Activated naive CD8-positive, alpha-beta T cell treated with anti-CD3 and anti-CD28 coated beads, Interleukin-2, amount 10 ng/mL, durations not matched to agents 7 days and 5 days (primary cell): ENCODE measurements at regions not wholly inside any gene's neighbourhood (a gene's known extent, or its start where the extent isn't known, plus 50 kb on each side); places are given as distances from the start of the nearest gene placed in this dataset.

ENCODE experiments used
- ATAC-seq: fragments of 150-1000 bp; cut with Tn5 transposase; one replicate; pipeline ENCODE4 v1.10.0; 2021; ENCODE audit warnings: low read depth, moderate library complexity
- POLR2A ChIA-PET: fragments of 350-600 bp; sonication (Branson Sonifier 250); formaldehyde crosslinking; loops from one replicate; lab custom pipeline; 2021; ENCODE audit warnings: antibody characterized with exemption; lab: Charles Lee
- DNase-seq: peaks from one replicate; pipeline ENCODE4 v3.0.0; 2021
- H3K27ac Mint-ChIP-seq: one replicate; pipeline ENCODE4 v1.8.0; 2022; ENCODE audit warnings: mild to moderate bottlenecking, mixed read lengths
- H3K27me3 Mint-ChIP-seq: one replicate; pipeline ENCODE4 v1.8.0; 2022; ENCODE audit warnings: mild to moderate bottlenecking, moderate library complexity, mixed read lengths
- H3K36me3 Mint-ChIP-seq: one replicate; pipeline ENCODE4 v1.8.0; 2021; ENCODE audit warnings: mild to moderate bottlenecking, mixed read lengths
- H3K4me1 Mint-ChIP-seq: one replicate; pipeline ENCODE4 v1.8.0; 2021; ENCODE audit warnings: mixed read lengths
- H3K4me3 Mint-ChIP-seq: one replicate; pipeline ENCODE4 v1.8.0; 2022; ENCODE audit warnings: mild to moderate bottlenecking, moderate library complexity, mixed read lengths
- H3K9me3 Mint-ChIP-seq: one replicate; pipeline ENCODE4 v1.8.0; 2021; ENCODE audit warnings: mixed read lengths

DNA sequence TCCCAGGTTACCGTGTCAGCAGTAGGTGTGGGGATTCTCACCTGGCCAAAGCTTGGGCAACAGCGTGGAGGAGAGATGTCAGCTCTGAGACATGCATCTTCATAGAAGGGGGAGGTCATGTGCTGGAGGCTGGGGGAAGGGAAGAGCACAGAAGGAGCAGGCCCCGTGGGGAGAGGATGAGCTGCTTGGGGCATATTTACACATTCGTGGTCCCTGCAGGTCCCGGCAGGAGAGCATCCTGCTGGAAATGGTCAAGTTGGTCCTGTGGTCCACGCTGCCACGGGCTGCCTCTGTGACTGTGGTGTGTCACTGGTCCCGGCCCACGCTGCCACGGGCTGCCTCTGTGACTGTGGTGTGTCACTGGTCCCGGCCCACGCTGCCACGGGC is 195.1 kb upstream of the TWIST2 start:
- no peak overlapping the region for H3K4me3 Mint-ChIP-seq

DNA sequence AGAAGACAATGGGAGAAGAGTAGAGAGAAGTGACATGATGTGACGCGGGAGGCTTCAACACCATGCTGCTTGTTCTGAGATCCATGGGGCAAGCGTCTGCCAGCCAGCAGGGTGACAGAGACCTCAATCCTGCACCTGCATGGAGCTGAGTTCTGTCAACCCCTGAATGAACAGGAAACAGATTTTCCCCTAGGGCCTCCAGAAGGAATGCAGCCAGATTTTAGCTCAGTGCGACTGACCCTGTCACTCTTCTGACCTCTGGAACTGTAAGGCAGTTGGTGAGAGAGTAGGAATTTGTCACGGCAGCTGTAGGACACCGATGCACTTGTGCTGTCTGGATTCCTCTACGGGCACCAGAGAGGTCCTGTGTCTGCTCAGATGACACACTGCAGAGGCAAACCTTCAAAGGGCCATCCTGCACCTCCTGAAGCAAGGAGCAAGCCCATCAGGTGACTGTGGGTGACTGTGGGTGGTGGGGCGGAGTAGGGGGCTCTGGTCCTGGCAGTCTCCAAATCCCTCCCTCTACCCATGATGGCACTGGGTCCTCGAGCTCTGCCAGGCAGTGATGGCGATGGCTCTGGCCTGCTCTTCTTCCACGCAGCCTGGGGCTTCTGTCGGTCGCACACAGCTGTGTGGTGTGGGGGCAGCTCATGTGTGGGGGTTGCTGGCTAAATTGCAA is 194.3 kb upstream of the TWIST2 start:
- H3K27me3 Mint-ChIP-seq: peaks cover 1% of the 10 kb centered on the region
- H3K4me1 Mint-ChIP-seq: no peaks in the 10 kb centered on the region
- ATAC-seq (no peak), DNase-seq (no peak)
- H3K36me3 Mint-ChIP-seq: no peaks in the 10 kb centered on the region
- no peaks in the 10 kb centered on the region for H3K9me3 Mint-ChIP-seq
- no peak overlapping the region for H3K4me3 Mint-ChIP-seq
- H3K27ac Mint-ChIP-seq: no peak overlapping the region
- POLR2A ChIA-PET: no interaction called here

More for the DNA sequence above, 195.1 kb upstream of the TWIST2 start:
- Mint-ChIP-seq H3K36me3 (no peaks in the 10 kb centered on the region), H3K9me3 (no peaks in the 10 kb centered on the region), H3K27ac (no peak overlapping the region), H3K4me1 (no peaks in the 10 kb centered on the region), H3K27me3 (peaks cover 4% of the 10 kb centered on the region)
- DNase-seq (no peak), ATAC-seq (no peak)
- POLR2A ChIA-PET: no interaction called here

DNA sequence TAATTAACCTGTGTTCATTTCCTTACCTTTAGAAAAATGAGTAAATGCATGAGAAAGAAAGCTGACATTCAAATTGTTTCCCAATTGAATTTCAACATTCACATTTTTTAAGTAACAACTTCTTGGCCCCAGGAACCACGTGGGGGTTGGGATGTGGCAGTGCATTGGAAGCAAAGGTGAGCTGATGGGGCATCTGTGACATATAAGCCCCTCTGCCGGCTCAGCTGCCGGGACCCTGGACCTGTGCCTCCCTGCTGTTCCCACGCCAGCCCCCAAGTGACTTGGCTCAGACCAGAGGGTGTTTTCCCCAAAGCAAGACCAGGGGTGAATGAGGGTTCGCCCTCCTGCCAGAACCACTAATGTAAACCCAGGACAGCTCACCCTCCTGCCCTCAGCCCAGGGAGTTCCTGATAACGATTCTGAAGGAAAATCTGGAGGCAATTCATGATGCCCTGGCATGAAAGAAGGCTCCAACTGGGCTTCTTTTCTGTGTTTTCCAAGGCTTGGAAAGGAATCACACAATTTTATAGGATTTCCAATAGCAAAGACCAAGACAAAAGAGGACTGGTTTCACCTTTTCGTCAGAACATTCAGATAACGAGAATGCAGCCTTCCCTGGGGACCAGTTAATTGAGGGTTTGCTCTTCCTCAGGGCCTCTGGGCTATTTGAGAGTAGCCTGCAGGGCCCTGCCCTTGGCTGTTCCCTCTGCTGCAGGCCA is 193.2 kb upstream of the TWIST2 start:
- no peaks in the 10 kb centered on the region for H3K36me3 Mint-ChIP-seq
- no peaks in the 10 kb centered on the region for H3K9me3 Mint-ChIP-seq
- POLR2A ChIA-PET: no interaction called here
- no peak for ATAC-seq
- H3K27me3 Mint-ChIP-seq: peaks cover 2% of the 10 kb centered on the region
- H3K4me1 Mint-ChIP-seq: no peaks in the 10 kb centered on the region
- no peak overlapping the region for H3K4me3 Mint-ChIP-seq
- H3K27ac Mint-ChIP-seq: no peak overlapping the region
- no peak for DNase-seq

DNA sequence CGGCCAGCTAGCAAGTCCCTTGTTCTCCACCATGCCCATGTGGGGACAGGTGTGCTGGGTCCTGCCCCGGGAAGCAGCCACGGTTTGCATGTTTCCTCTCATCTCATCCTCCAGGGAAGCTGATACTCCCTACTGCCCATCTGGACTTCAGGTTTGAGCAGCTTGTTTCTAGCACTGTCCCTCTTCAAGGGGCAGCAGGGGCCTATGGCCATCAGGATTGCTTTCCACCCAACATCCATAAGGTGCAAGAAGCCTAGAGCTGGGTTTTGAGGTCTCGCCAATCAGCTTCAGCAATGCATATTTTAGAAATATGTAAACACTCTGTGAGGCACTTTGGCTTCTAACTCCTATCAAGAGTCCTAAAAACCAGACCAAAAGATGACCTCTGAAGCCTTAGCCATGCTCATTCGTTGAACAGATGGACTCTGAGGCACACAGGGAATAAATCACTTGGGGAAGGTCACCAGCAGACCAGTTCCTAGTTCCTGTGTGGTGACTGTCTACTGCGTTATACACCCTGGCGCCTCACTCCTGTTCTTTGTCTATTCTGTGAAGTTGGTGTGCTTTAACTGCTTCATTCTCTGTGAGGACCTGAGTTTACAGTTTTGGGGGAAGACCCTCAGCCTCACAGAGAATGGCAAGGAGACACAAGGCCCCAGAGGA is 192.6 kb upstream of the TWIST2 start:
- H3K27ac Mint-ChIP-seq: no peak overlapping the region
- peaks cover 2% of the 10 kb centered on the region for H3K27me3 Mint-ChIP-seq
- POLR2A ChIA-PET: no interaction called here
- no peaks in the 10 kb centered on the region for H3K9me3 Mint-ChIP-seq
- DNase-seq: no peak
- no peak overlapping the region for H3K4me3 Mint-ChIP-seq
- H3K4me1 Mint-ChIP-seq: no peaks in the 10 kb centered on the region
- no peak for ATAC-seq
- H3K36me3 Mint-ChIP-seq: no peaks in the 10 kb centered on the region

DNA sequence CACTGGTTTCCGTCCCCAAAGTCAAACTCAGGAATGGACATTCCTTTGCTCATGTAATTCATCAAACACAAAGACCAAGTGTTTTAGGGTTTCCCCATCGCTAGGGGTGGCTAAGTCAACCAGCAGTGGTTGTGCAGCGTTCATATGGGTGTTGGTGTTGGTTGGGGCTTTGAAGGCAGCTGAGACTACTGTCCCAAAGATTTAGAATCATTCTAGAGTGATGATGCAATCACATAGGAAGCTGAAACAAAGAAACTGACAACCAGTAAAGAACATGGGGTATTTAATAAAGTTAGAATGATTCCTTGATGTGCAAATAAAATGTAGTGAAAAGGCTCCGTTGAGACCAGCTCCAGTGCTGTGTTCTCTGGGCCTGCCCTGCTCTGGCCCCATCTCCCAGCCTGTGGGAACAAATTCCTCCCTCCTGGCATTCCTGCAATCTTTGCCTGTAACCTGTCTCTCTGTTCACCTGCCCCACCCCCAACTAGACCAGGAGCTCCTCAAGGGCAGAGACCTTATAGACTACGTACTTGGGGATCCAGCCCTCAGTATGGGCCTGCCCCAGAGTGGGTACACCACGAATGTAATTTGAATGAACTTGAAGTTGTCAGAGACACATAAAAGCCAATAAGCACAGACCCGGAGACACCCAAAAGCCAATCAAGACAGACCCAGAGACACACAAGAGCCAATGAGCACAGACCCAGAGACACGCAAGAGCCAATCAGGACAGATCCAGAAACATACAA is 191.7 kb upstream of the TWIST2 start:
- DNase-seq (no peak), ATAC-seq (no peak)
- H3K36me3 Mint-ChIP-seq: no peaks in the 10 kb centered on the region
- no peak overlapping the region for H3K4me3 Mint-ChIP-seq
- H3K9me3 Mint-ChIP-seq: peaks cover under 1% of the 10 kb centered on the region
- H3K27me3 Mint-ChIP-seq: peaks cover 3% of the 10 kb centered on the region
- POLR2A ChIA-PET: no interaction called here
- H3K27ac Mint-ChIP-seq: no peak overlapping the region
- H3K4me1 Mint-ChIP-seq: no peaks in the 10 kb centered on the region

DNA sequence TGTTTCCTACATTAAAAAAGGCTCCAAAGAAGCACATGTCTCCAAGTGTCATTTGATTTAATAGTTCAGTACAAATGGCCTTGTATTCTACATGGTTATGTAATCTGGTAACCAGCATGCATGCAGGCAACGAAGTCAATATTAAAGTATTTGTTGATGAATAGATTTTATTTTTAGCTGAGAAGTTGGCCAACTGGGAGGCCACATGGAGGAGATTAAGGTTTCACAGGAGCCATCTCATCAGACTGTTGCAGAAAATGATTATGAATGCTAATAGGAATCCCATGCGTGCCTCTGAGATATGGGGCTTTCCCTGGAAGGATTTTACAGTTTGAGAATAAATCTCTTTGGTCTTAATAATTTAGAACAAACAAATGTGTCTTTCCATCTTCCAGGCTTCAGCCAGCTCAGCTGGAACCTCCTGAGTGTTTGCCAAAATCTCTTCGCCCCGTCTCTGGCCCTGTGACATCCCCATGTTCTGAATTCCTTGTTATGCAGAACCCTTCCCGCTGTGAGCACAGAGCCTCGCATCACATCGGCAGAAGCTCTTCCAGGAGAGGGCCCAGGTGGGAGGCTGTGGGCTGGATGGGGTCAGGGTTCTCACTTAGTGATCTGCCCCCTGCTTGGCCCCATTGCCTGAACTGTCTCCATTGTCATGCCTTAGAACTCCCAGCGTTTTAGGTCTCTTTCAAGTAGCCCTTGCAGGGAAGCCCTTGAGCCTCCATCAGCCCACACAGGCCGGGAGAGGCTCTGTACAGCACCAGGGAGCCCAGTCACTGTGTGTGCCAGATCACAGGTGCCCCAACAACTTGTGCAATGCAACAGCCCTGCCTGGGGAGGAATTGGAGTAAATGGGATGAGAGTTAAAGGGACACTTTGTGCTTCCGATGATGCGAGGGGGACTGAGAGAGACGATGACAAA is 190.5 kb upstream of the TWIST2 start:
- peaks cover 2% of the 10 kb centered on the region for H3K9me3 Mint-ChIP-seq
- H3K4me1 Mint-ChIP-seq: no peaks in the 10 kb centered on the region
- DNase-seq (no peak), ATAC-seq (no peak)
- peaks cover 5% of the 10 kb centered on the region for H3K27me3 Mint-ChIP-seq
- POLR2A ChIA-PET: no interaction called here
- H3K27ac Mint-ChIP-seq: no peak overlapping the region
- no peak overlapping the region for H3K4me3 Mint-ChIP-seq
- H3K36me3 Mint-ChIP-seq: no peaks in the 10 kb centered on the region

DNA sequence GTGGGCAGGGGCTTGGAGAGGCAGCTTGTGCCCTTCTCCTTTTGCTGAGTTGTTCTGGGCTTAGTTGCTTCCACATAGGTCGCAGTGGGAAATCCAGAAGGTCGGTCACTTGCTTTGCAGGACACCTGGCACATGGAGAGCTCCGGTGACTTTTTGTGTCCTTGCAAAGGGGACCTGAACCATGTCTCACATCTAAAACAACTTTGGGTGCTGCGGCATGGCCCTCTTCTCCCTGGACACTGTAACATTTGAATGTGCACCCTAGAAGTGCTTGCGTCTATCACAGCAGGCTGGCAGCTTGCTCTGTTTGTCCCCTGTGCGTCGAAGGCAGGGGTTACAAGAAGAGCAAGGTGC is 189.9 kb upstream of the TWIST2 start:
- no peaks in the 10 kb centered on the region for H3K36me3 Mint-ChIP-seq

DNA sequence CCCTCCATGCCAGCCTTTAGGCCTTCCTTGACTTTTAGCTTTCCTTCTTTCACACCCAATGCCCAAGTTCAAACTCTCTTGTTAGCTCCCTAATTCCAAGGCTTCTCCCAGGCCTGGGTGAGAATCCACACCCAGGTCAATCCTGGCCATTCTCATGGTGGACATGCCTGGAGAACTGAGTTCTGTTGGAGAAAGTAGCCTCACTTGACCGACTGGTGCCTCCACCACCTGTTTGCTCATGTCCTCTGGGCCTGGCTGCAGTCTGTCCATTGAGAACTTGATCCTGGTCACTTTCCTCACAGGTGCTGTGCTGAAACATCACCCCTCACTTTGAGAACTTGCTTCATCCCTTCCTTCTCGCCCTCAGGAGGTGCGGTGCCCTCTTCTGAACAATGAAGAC is 189.1 kb upstream of the TWIST2 start:
- Mint-ChIP-seq H3K27ac (no peak overlapping the region), H3K4me1 (no peaks in the 10 kb centered on the region), H3K27me3 (peaks cover 5% of the 10 kb centered on the region), H3K4me3 (no peak overlapping the region), H3K36me3 (no peaks in the 10 kb centered on the region), H3K9me3 (peaks cover 4% of the 10 kb centered on the region)
- POLR2A ChIA-PET: no interaction called here
- DNase-seq (no peak), ATAC-seq (no peak)

More for the DNA sequence above, 189.9 kb upstream of the TWIST2 start:
- ATAC-seq (no peak), DNase-seq (no peak)
- Mint-ChIP-seq H3K4me3 (no peak overlapping the region), H3K9me3 (peaks cover 4% of the 10 kb centered on the region), H3K27me3 (peaks cover 5% of the 10 kb centered on the region), H3K4me1 (no peaks in the 10 kb centered on the region), H3K27ac (no peak overlapping the region)
- POLR2A ChIA-PET: no interaction called here

DNA sequence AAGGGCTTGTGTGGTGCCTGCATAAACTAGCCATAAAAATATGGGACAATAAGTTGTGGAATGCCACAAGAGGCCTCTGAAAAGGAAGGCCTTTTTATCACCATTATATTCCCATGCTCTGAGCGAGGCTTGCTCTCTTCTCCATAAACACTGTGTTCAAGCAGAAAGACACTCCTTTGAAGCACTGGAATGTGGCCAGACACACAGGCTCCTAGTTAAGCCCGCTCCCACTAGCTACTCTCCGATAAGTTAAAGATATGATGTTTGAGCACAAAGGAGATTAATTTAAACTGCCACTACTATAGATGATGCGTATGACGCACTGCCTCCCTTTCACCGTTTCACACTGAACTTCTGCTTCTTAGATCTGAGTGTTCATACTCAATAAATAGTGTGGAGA is 188.7 kb upstream of the TWIST2 start:
- Mint-ChIP-seq H3K4me1 (no peaks in the 10 kb centered on the region), H3K27ac (no peak overlapping the region), H3K4me3 (no peak overlapping the region), H3K36me3 (no peaks in the 10 kb centered on the region), H3K27me3 (peaks cover 5% of the 10 kb centered on the region), H3K9me3 (peaks cover 4% of the 10 kb centered on the region)
- POLR2A ChIA-PET: no interaction called here
- no peak for DNase-seq
- ATAC-seq: no peak

DNA sequence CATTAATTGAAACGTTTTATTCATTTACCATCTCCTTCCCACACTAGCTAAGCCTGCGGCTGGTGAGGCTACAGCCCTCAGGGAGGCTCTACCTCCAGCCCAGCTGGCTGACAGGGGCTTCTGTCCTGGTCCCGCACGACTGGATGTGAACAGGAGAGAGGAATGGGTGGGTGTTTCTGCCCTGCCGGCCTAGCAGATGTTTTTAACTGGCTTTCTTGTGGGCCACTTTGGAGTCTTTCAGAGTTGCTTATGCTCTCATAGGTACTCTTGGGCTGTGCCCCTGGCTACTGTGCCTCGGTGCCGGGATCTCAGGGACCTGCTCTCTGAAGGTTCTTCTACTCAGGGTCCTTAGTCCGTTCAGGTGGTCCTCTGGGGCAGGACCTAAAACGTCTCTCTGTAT is 184.3 kb upstream of the TWIST2 start:
- Mint-ChIP-seq H3K4me3 (no peak overlapping the region), H3K9me3 (peaks cover 7% of the 10 kb centered on the region), H3K36me3 (no peaks in the 10 kb centered on the region), H3K27me3 (peaks cover 15% of the 10 kb centered on the region), H3K27ac (no peak overlapping the region), H3K4me1 (no peaks in the 10 kb centered on the region)
- ATAC-seq (no peak), DNase-seq (no peak)
- POLR2A ChIA-PET: no interaction called here

DNA sequence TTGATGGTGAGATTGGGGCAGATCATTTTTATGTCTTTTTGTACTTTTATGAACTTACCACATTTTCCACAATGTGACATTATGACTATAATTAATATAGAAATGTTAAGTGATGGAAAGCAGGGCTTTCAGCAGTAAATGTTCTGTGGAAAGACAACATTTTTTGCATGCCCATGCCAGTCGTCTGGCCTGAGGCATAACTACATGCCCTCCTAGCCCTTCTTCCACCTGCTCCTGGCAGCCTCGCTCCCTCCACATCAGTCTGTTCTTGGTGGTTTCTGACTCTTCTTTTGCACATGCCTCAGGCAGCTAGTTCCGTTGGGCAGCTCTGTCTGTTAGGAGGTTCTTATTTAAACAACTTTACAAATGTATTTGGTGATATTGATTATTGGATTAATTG is 182.0 kb upstream of the TWIST2 start:
- no peak overlapping the region for H3K27ac Mint-ChIP-seq
- peaks cover 14% of the 10 kb centered on the region for H3K9me3 Mint-ChIP-seq
- ATAC-seq: no peak
- peaks cover 17% of the 10 kb centered on the region for H3K27me3 Mint-ChIP-seq
- no peak overlapping the region for H3K4me3 Mint-ChIP-seq
- H3K4me1 Mint-ChIP-seq: no peaks in the 10 kb centered on the region
- POLR2A ChIA-PET: no interaction called here
- no peaks in the 10 kb centered on the region for H3K36me3 Mint-ChIP-seq
- DNase-seq: no peak

DNA sequence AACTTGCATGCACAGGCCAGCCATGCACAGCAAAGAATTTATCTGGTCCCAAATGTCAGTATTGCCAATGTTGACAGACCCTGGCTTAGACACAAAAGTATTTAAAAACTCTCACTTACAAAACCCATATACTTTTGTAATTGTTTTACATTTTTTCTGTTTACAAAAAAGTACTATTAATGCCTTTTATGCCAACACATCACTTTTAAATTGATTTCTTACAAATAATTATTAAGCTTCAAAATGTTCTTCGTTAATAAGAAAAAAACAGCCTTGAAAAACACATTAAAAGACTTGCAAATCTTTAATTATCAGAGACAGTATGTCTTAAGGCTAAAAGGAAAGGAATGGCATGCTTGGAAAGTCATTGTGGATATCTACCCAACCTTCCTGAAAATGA is 181.3 kb upstream of the TWIST2 start:
- H3K27me3 Mint-ChIP-seq: peaks cover 17% of the 10 kb centered on the region
- POLR2A ChIA-PET: no interaction called here
- H3K27ac Mint-ChIP-seq: no peak overlapping the region
- H3K9me3 Mint-ChIP-seq: peaks cover 12% of the 10 kb centered on the region
- H3K4me1 Mint-ChIP-seq: no peaks in the 10 kb centered on the region
- ATAC-seq (no peak), DNase-seq (no peak)
- H3K4me3 Mint-ChIP-seq: no peak overlapping the region
- H3K36me3 Mint-ChIP-seq: no peaks in the 10 kb centered on the region

DNA sequence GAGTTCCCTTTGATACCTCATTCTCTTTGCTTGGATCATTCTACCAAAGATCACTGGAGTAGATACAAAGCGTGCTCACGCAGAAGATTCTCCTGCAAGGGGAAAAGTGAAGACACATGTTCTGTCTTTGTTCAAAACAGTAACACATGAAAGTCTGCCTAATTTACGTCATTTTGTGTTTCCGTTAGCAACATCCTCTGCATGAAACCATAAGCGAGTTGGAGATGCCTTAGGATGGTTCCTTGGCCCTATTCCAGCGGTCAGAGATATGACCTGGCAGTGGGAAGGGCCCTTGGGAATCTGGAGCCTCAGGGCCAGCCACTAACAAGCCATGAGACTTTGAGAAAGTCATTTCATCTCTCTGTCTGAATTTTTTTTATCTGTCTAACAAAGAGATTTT is 180.9 kb upstream of the TWIST2 start:
- H3K27me3 Mint-ChIP-seq: peaks cover 19% of the 10 kb centered on the region
- no peaks in the 10 kb centered on the region for H3K36me3 Mint-ChIP-seq
- H3K27ac Mint-ChIP-seq: no peak overlapping the region
- DNase-seq (no peak), ATAC-seq (no peak)
- no peaks in the 10 kb centered on the region for H3K4me1 Mint-ChIP-seq
- peaks cover 12% of the 10 kb centered on the region for H3K9me3 Mint-ChIP-seq
- POLR2A ChIA-PET: no interaction called here
- no peak overlapping the region for H3K4me3 Mint-ChIP-seq
